ENCODE measurements at regions not wholly inside any gene's neighbourhood (a gene's known extent, or its start where the extent isn't known, plus 50 kb on each side); places are given as distances from the start of the nearest gene placed in this dataset.
"Not testable (repeated sequence)": the region's sequence is repeated elsewhere in the genome, so short reads cannot be mapped to it uniquely, and the experiment has no call there.

DNA sequence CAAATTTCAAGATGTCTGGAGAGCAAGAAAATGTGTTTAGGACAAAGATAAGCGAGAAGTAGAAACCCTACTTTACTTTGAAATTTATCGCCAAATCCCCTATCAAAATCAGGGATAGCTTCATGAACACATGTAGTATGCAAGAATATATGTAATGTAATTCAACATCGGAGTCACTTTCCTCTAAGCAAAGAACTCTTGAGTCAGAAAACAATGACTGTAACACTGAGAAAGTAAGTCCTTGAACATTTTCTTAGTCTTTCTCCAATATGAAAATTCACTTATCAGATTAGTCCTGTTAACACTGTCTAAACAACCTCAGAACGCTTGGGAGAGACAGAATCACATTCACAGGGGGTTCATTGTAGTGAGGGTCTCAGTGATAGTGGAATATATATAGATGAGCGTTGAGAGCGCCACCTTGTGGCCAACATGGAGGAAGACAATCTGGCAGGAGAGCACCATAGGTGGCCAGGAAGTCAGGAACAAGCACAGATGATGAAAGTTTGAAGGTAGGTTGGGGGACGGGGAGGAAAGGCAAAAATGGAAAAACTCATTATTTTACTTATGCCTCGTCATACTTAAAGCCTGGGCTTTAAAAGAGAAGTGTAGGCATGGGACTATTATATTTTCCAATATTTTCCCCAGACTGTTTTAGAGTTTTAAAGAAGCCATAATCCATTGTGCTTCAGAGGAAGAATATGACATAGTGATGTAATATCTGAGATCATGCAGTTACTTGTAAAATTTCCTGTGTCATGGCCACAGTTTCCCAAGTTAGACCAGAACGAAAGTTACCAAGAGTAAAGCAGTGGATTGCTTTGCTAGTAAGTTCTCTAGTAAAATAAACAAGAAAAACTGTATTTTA, 115.5 kb upstream of the GNAI1 start:
- peak; percentile 47 for DNase-seq

DNA sequence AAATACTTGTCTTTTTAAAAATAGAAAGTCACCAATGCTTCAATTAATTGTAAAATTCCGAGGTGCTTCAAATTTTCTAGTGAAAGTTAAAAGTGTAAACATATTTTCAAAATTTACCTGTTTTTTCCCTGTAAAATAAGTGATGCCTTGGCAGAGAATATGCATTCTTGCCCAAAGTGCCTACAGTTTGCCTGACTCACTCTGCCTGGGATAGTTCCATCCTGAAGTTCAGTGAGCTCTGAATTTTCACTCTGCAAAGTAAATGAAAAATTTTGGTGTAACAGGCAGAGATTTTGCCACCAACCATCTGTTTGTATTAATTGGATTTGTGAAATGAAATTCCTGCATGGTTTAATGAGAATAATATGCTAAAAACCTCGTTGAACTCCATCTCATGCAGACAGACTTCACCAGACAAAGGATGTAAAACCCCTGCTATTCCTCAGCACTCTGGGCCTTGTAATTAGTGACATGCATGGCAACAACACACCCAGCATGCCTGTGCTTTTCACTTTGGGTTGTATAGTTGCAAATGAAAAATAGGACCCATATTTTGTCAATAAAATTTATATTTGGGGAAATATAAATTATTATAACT, 117.4 kb upstream of the GNAI1 start:
- no peak for DNase-seq

DNA sequence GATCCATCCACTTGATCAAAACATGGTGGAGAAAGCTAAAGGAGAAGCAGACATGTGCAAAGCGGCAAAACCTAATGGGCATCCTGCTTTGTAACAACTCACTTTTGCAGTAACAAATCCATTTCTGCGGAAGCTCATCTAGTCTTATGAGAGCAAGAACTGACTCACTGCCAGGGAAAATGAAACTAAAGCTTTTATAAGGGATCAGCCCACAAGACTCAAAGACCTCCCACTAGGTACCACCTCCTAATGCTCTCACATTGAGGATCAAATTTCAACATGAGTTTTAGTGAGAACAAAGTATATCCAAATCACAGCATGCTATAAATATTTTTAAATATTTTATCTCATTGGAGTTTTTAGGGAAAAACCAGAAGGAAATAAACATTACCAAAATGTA, 120.1 kb upstream of the GNAI1 start:
- DNase-seq: no peak

DNA sequence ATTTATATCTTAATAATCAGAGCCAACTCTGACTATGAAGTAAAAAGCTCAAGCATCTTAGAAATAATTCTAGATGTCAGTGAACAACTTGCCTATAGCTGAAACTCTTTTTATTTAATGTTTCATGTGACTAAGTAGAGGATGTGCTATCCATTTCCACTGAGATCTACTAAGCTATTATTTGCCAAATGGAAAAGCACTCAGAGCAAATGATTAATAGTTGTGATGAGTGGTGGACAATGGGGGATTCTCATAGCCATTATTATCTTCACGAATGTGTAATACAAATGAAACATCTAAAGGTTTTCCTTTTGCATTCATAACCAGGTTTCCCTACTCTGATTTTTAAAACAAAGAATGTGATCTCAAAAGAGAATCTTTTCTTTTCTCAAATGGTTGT, 126.6 kb upstream of the GNAI1 start:
- DNase-seq: no peak

DNA sequence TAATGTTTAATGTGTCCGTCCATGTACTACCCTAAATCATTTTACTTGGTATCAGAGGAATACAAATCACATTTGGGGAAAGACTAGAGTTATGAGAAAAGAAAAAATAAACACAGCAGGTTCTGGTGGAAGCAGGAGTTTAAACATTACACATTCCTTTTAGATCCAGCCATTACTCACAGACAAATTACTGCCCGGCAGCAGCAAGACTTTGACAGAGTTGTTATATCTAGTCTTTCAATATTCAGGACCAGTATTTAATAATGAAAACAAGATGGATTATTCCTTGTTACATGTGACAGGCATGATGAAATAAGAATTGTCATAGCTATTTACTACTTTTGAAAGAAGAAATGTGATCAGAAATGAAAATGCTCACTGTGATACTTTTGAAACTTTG, 131.8 kb upstream of the GNAI1 start:
- DNase-seq: no peak

DNA sequence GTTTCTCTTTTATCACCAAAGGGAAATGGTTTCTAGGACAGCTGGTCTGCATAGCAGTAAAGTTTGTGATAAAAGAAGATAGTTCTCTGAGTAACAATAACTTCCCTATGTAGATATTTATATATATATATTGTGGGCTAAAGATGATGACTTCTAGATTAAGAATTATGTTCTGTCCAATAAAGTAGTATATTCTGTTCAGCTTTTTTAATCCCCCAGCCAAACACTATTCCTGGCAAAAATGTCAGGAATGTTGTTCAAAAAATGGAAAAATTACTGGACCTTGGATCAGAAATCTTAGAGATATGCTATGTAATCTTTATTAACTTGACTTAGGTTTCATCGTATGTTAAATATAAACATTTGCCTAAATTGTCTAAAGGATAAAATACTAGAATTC, 136.3 kb upstream of the GNAI1 start:
- DNase-seq: no peak

DNA sequence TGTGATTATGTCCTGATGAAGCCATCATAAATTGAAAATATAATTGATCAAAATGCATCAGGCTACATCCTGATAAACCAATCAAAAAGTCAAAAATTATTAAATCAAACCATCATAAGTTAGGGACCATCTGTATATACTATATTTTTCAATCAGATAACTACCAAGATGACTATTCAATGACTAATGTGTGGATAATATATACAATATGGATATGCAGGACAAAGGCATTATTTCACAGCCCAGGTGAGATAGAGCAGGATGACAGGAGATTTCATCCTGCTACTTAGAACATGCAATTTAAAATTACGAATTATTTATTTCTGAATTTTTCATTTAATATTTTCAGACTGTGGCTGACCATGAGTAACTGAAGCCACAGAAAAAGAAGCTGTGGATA, 137.3 kb upstream of the GNAI1 start:
- DNase-seq: no peak

DNA sequence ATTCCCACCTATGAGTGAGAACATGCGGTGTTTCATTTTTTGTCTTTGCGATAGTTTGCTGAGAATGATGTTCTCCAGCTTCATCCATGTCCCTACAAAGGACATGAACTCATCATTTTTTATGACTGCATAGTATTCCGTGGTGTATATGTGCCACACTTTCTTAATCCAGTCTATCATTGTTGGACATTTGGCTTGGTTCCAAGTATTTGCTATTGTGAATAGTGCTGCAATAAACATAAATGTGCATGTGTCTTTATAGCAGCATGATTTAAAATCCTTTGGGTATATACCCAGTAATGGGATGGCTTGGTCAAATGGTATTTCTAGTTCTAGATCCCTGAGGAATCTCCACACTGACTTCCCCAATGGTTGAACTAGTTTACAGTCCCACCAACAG, 138.9 kb upstream of the GNAI1 start:
- DNase-seq: not testable (repeated sequence)

DNA sequence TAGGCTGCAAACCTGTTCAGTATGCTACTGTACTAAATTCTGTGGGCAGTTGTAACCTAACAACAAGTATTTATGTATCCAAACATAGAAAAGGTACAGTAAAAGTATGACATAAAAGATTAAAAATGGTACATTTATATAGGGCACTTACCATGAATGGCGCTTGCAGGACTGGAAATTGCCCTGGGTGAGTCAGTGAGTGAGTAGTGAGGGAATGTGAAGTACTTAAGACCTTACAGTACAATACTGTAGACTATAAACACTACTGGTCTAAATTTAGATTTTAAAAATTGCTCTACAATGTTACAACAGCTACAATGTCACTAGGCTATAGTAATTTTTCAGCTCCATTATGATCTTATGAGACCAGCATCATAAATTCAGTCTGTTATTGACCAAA, 146.0 kb upstream of the GNAI1 start:
- DNase-seq: no peak

DNA sequence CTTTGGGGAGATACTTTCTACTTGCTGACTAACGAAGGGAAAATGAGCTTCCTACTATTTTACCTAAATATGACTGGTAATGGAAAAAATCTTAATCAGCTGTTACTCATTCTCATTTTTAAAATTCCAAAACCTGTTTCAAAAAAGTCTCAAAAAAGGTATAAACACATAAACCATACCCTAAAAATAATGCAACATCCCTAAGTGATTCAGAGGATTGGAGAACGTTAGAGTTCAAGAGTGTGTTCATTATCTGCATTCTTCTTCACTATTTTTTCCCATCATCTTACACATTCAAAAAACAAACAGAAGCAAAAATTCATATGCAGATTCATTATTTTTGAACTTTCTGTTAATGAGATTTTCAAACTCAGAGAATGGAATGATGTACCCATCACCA, 150.4 kb upstream of the GNAI1 start:
- no peak for DNase-seq

DNA sequence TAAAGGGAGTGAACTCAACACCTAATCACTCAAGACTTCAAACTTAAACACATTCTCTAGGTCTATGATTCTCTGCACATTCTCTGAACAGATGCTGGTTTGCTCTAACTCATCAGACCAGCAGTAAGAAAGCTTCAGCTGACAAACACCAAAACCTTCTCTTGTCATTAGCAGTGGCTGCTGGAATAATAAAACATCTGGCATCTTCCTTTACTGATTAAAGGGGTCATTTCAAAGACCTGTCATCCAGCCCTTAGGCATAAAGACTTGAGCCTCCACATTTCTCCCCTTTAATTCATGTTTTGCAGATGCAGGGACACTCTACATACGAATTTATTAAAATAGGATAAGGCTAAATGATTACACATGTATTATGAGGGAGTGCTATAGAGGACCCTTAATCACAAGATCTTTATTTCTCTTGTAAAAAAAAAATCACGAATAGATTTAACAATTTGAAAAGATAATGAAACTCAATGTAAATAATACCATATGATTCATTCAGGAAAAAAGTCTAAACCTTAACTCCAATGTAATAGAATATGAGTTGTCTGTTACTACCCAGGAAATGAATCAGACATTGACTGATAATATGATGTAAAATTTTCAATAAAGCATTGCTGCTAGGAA, 152.4 kb upstream of the GNAI1 start:
- DNase-seq: no peak

DNA sequence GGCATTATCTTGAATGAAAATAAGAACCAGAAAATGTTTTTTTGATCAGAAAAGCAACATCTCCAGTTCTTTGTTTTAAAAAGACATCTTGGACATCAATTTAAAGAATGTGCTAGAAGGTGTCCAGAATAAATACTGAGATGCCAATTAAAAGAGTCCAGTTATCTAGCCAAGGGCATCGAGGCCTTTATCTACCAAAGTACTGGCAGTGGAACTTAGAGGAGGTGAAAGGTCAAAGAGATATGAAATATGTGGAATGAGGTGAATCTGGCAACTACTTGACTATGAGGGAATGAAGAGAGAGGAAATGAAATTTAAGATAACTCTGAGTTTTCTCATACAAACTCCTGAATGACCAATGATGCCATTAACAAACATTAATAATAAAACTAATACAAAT, 154.3 kb upstream of the GNAI1 start:
- no peak for DNase-seq

DNA sequence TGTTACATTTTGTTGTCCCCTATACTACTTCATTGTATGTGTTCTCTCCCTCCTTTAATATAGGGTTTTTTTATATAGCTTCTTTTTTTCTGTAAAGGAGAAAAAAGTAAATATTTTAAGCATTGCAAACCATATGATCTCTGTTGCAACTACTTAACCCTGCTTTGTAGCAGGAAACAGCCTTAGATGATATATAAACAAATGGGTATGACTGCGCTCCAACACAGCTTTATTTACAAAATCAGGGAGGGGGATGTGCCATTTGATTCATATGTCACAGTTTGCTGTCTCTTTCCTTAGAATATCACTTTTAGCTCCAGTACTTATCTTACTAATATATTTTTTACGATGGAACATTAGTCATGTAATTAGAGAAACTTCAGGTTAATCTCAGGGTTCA, 155.2 kb upstream of the GNAI1 start:
- DNase-seq: no peak

DNA sequence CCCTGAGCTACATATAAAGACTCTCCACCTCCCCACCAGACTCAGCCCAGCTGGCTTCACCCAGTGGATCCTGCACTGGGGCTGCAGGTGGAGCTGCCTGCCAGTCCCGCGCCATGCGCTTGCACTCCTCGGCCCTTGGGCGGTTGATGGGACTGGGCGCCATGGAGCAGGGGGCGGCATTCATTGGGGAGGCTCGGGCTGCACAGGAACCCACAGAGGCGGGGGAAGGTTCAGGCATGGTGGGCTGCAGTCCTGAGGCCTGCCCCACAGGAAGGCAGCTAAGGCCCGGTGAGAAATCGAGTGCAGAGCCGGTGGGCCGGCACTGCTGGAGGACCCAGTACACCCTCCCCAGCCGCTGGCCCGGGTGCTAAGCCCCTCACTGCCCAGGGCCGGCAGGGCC, 157.2 kb upstream of the GNAI1 start:
- no peak for DNase-seq

DNA sequence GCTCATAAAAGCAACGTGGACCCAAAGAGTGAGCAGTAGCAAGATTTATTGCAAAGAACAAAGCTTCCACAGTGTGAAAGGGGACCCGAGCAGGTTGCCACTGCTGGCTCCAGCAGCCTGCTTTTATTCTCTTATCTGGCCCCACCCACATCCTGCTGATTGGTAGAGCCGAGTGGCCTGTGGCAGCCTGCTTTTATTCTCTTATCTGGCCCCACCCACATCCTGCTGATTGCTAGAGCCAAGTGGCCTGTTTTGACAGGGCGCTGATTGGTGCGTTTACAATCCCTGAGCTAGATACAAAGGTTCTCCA, 158.0 kb upstream of the GNAI1 start:
- not testable (repeated sequence) for DNase-seq

DNA sequence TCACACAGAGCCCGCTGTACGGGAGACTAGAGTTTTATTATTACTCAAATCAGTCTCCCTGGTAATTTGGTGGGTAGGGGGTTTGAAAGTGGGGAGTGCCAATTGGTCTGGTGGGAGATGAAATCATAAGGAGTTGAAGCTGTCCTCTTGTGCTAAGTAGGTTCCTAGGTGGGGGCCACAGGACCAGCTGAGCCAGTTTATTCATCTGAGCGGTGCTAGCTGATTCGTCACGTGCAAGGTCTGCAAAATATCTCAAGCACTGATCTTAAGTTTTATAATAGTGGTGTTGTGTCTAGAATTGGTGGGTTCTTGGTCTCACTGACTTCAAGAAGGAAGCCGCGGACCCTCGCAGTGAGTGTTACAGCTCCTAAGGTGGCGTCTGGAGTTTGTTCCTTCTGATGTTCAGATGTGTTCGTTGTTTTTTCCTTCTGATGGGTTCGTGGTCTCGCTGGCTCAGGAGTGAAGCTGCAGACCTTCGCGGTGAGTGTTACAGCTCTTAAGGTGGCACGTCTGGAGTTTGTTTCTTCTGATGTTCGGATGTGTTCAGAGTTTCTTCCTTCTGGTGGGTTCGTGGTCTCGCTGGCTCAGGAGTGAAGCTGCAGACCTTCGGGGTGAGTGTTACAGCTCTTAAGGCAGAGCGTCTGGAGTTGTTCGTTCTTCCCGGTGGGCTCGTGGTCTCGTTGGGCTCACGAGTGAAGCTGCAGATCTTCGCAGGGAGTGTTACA, 158.5 kb upstream of the GNAI1 start:
- DNase-seq: not testable (repeated sequence)

DNA sequence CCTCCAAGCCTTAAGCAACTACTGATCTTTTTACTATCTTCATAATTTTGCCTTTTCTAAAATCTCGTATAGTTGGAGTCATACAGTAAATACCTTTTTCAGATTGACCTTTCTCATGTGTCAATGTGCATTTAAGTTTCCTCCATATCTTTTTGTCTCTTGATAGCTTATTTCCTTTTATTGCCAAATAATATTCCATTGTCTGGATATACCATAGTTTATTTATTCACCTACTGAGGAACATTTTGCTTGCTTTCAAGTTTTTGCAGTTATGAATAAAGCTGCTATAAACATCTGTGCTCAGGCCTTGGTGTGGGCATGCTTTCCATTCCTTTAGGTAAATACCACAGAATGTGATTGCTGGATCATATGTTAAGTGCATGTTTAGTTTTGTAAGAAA, 161.2 kb upstream of the GNAI1 start:
- DNase-seq: no peak

DNA sequence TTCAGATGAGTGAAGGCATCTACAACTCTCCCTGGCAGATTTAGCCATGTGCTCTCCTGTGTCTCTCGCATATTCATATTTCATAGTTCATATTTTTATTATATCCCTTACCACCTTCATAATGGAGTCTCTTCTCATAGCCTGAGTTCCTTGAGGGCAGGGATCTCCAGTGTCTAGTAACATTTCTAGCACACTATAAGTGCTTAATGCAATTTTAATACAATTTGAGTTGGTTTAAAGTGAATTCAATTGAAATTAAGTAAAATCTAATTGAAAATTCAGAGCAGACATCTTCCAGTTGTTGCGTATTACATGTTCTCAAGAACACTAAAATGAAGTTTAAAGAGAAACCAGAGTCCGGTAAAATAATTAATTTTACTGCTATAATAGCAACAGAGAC, 163.6 kb upstream of the GNAI1 start:
- no peak for DNase-seq

DNA sequence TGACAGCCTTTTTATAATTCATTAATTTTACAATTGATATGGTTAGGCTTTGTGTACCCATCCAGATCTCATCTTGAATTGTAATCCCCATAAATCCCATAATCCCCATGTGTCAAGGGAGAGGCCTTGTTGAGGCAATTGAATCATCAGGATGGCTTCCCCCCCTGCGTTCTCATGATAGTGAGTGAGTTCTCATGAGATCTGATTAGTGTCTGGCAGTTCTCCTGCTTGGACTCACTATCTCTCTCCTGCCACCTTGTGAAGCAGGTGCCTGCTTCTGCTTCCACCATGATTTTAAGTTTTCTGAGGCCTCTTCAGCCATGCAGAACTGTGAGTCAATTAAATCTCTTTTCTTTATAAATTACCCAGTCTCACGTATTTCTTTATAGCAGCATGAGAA, 165.7 kb upstream of the GNAI1 start:
- DNase-seq: no peak

DNA sequence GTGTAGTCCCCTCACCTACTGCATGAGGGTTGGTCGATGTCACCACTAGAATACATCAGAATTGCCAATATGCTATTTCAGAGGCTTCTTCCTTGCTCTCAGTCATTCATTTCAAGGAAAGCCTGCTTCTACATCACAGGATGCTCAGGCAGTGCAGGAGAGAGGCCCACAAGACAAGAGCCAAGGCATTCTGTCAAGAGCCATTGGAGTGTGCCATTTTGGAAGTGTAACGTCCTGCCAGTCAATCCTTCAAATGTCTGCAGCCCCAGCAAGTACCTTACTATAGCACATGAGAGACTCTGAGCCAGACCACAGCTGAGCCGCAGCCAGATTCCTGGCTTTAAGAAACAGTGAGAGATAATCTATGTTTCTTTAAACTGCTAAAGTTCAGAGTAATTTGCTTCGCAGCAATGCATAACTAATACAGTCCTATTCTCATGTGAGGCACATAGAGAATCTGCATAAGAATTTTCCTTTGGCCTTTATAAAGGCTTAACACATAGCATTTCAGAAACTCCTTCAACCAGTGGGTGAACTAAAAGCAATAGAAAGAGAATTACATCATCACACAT, 166.5 kb upstream of the GNAI1 start:
- no peak for DNase-seq

DNA sequence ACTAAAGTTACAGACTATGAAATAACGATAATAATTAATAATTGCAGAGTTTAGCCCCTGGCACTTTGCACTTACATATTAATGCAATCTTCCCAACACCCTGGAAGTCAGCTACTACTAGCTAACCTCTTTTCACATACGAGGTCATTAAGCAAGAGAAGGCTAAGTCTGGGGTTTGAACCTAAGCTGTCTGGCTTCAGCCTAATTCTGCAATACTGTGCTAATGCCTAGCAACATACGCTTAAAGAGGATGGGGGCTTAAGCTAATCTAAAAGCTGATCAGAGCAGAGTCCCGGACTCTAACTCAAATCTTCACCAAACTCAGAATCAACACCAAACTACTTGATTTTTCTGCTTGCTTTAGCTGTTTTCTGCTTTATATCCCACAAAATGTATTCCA, 168.7 kb upstream of the GNAI1 start:
- no peak for DNase-seq

DNA sequence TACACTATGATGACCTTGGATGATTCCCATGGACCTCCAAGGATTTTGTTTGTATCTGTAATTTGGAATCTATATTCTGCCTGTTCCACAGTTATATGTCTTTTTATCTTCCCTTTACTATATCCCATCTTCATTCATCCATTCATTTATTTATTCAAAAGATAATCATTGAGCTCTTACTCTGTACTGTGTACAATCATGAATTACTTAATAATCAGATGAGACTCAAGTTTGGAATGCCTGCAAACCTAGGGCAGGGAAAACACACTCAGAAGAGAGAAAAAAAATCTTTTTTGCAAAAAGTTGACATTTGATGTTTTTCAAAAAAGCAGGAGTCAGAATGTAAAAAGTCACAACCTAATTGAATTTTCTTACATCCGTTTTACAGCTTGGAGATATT, 170.2 kb upstream of the GNAI1 start:
- DNase-seq: no peak

DNA sequence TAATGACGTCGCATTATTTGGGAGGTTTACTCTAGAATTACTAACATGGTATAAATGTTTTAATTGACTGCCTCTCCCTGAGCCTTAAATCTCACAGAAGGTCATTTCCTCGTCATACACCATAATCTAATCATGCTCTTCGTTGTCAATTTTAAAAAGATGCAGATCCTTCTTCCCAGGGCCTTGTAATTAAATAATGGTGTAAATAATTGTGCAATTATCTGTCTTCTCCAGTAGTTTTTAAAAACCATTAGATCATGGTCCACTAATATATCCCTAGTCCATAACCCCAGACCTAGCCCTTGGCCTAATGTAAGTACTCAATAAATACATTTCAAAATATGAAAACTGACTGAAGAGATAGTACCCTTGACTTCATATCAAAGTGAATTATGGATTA, 181.5 kb upstream of the GNAI1 start:
- no peak for DNase-seq
